IPS-NIHi7 (cell line): ENCODE measurements at regions not wholly inside any gene's neighbourhood (a gene's known extent, or its start where the extent isn't known, plus 50 kb on each side); places are given as distances from the start of the nearest gene placed in this dataset.
A peak's percentile ranks its signal among the peaks of the same experiment; 100 is the strongest.

Experiments
- DNase-seq: peaks from one replicate; pipeline ENCODE4 v3.0.0; 2012; ENCODE audit warnings: mixed read lengths; ENCODE audit errors: extremely low spot score

GRCh38 chr7:47147213-47147631 is 434.7 kb downstream of the TNS3 start:
- DNase-seq = no peak

- no peak for DNase-seq
Measured at GRCh38 chr7:47145982-47146381, 435.9 kb downstream of the TNS3 start.

GRCh38 chr7:47145186-47145725 is 436.7 kb downstream of the TNS3 start:
- DNase-seq = no peak

- no peak for DNase-seq
Measured at GRCh38 chr7:47143339-47143738, 438.6 kb downstream of the TNS3 start.

- DNase-seq = no peak
Measured at GRCh38 chr7:47142867-47143175, 439.1 kb downstream of the TNS3 start.

- DNase-seq = no peak
Measured at GRCh38 chr7:47142169-47142866, 439.6 kb downstream of the TNS3 start.

- DNase-seq = no peak
Measured at GRCh38 chr7:47132471-47132870, 449.4 kb downstream of the TNS3 start.

- no peak for DNase-seq
Measured at GRCh38 chr7:47128700-47129099, 453.2 kb downstream of the TNS3 start.

GRCh38 chr7:47125529-47125928 is 456.4 kb downstream of the TNS3 start:
- no peak for DNase-seq

GRCh38 chr7:47119261-47119865 is 462.5 kb downstream of the TNS3 start:
- no peak for DNase-seq

GRCh38 chr7:47104206-47104549 is 477.7 kb downstream of the TNS3 start:
- no peak for DNase-seq

- DNase-seq = no peak
Measured at GRCh38 chr7:47103498-47104205, 478.3 kb downstream of the TNS3 start.

GRCh38 chr7:47102331-47102841 is 479.5 kb downstream of the TNS3 start:
- DNase-seq = no peak

- DNase-seq = peak; percentile 80
Measured at GRCh38 chr7:47100817-47101435, 481.0 kb downstream of the TNS3 start.

GRCh38 chr7:47100148-47100816 is 481.6 kb downstream of the TNS3 start:
- DNase-seq = no peak

GRCh38 chr7:47097431-47097830 is 484.5 kb downstream of the TNS3 start:
- DNase-seq = no peak

- no peak for DNase-seq
Measured at GRCh38 chr7:47095946-47096345, 486.0 kb downstream of the TNS3 start.

GRCh38 chr7:47094462-47094861 is 487.4 kb downstream of the TNS3 start:
- no peak for DNase-seq

- no peak for DNase-seq
Measured at GRCh38 chr7:47093320-47094234, 488.3 kb downstream of the TNS3 start.

GRCh38 chr7:47092336-47092735 is 489.6 kb downstream of the TNS3 start:
- DNase-seq = no peak

GRCh38 chr7:47091141-47091540 is 490.8 kb downstream of the TNS3 start:
- DNase-seq = no peak
